GM18868 (cell line): ENCODE measurements at regions not wholly inside any gene's neighbourhood (a gene's known extent, or its start where the extent isn't known, plus 50 kb on each side); places are given as distances from the start of the nearest gene placed in this dataset.
"Not testable (repeated sequence)": the region's sequence is repeated elsewhere in the genome, so short reads cannot be mapped to it uniquely, and the experiment has no call there.

ENCODE experiments used
- ATAC-seq: cut with Tn5 transposase; IDR thresholded peaks from one replicate; pipeline ENCODE4 v1.9.1; 2021; ENCODE audit warnings: mild to moderate bottlenecking, moderate library complexity; ENCODE audit not compliant: unreplicated experiment

GRCh38 chr22:22716136-22716665 lies 71.8 kb downstream of the GGTLC2 start:
- ATAC-seq: no peak

DNA sequence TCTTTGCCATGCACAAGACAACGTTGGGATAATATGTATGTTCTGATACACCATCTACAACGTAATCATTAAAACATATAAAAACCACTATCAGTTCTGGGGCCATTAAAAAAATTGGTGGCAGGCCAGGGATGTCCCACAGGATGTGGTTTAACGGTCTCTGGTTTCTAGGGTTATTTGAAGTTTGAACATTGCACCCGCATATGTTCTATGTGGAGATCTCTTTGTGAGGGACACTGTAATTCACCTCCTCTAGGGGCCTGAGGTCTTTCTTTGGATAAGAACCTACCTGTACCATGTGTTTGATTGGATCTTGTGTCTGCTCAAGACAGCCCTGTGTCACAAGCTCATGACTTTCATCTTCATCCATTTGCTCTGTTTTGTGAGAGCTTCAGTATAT lies 73.2 kb downstream of the GGTLC2 start:
- no peak for ATAC-seq

- ATAC-seq: peak; percentile 47
Observed at GRCh38 chr22:22720201-22720723, 75.8 kb downstream of the GGTLC2 start.

DNA sequence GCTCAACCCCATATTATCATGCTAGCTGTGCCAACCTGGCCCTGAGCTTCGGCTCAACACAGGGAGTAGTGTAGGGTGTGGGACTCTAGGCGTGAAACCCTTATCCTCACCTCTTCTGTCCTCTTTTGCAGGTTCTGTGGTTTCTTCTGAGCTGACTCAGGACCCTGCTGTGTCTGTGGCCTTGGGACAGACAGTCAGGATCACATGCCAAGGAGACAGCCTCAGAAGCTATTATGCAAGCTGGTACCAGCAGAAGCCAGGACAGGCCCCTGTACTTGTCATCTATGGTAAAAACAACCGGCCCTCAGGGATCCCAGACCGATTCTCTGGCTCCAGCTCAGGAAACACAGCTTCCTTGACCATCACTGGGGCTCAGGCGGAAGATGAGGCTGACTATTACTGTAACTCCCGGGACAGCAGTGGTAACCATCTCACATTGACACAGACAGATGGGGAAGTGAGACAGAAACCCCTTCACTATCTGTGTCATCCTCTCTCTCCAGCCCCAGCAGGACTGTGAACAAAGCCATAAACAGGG lies 76.4 kb downstream of the GGTLC2 start:
- ATAC-seq: peak; percentile 76

DNA sequence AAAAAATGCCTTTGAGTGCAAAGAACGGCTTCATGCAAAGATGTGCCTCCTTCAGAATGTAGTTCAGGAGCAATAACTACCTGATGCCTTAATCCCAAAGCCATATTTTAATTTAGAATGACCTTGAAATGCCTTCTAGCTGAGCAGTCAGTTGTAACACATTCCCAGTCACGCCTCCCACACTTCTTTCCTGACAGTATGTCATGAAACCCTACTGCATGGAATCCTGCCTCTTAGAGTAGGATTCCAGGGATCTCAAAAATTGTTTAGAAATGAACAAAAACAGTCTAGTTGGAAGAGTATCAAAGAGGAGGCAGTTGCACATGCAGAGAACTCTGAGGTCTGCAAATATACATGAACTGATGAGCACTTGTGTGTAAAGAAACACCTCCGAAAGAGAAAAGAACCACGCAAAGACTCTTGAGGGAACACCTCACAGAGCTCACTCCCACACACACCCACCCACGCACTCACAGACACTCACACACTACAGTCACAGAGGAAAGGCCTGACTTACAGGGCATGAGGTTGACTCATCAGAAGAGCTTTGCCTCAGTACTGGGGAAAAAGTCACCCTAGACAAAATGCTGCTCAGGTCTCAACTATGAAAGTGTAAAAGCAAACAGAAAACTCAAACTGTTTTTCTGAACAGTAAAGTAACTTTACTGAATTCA lies 77.4 kb downstream of the GGTLC2 start:
- no peak for ATAC-seq

GRCh38 chr22:22728382-22728781 lies 84.0 kb downstream of the GGTLC2 start:
- no peak for ATAC-seq

GRCh38 chr22:22730655-22731373 lies 86.4 kb downstream of the GGTLC2 start:
- ATAC-seq: no peak

DNA sequence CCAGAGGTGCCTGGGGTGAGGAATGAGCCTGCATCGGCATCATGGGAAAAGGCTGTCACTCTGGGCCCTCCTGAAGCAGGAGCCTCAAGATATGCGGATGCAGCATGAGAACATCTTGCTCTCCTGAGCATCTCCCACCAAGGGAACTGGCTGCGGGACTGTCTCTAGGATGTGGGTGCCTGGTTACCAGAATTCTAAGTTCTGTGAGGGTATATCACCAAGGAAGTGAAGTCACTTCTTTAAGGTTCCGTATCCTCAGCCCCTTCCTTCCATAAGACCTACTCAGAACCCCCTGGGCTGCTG lies 86.9 kb downstream of the GGTLC2 start:
- no peak for ATAC-seq

DNA sequence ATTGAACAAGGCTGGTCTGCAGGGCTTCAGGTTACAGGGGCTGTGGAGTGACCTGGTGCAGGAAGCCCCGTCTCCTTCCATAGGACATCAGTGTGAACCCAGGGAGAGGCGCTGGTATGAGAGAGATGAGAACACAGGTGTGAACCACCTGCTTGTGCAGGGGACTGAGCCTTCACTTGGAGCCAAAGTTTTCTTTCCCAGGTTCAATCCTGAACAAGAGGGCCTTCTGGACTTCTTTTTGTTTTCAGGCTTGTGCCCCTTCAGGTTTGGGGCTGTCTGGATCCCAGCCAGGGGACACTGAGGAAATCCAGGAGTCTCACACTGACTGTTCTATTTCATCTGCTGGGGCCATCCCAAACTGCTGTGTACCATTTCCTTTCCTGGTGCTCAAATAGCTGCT lies 88.6 kb downstream of the GGTLC2 start:
- not testable (repeated sequence) for ATAC-seq

GRCh38 chr22:22733881-22734373 lies 89.5 kb downstream of the GGTLC2 start:
- ATAC-seq: no peak

DNA sequence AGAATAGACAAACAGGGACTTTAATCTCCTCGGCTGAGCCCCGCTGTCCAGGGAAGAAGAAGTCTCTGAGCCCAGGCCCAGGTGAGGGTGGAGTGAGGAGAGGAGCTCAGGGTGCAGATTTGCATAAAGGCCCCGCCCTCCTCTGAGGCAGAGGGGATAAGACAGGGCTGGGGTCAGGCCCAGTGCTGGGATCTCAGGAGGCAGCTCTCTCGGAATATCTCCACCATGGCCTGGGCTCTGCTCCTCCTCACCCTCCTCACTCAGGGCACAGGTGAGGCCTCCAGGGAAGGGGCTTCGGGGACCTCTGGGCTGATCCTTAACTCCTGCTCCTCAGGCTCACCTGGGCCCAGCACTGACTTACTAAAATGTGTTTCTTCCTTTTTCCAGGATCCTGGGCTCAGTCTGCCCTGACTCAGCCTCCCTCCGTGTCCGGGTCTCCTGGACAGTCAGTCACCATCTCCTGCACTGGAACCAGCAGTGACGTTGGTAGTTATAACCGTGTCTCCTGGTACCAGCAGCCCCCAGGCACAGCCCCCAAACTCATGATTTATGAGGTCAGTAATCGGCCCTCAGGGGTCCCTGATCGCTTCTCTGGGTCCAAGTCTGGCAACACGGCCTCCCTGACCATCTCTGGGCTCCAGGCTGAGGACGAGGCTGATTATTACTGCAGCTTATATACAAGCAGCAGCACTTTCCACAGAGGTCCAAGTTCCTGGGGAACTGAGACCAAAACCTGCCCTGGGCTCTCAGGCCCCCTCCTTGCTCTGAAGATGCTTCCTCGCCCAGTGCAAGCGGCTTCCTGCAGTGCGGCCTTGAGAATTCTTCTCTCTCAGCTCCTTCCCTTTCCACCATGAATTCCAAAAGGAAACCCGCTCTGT lies 90.2 kb downstream of the GGTLC2 start:
- ATAC-seq: not testable (repeated sequence)

DNA sequence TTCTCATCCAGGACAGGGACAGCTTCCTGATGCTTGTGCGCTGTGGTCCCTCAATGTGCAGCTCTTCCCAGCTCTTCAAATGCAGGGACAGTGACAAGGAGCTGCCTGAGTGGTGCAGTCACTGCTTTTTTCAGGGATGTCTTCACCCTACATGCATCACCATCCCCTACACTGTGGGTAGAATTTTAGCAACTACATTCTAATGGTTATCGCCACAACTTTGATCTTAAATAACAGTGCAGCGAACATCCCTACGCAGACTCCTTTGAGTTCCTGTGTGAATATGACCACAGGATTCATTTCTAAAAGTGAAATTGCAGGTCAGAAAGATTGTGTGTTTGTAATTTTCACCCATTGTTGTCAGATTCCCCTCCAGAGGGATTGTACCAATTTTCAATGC lies 90.9 kb downstream of the GGTLC2 start:
- ATAC-seq: not testable (repeated sequence)

- ATAC-seq: no peak
Observed at GRCh38 chr22:22735695-22736611, 91.5 kb downstream of the GGTLC2 start.

DNA sequence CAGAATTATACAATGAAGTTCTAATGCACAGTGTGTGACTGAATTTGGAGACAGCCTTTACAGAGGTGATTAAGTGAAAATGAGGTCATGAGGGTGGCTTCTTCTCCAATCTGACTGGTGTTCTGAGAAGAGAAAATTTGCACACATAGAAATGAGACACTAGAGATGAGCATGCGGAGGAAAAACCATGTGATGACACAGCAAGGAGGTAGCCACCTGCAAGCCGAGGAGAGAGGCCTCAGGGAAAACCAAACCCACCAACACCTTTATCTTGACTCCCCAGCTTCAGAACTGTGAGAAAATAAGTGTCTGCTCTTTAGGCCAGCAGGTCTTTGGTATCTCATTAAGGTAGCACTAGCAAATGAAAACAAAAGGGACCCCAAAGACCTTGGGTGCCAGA lies 93.2 kb downstream of the GGTLC2 start:
- no peak for ATAC-seq

DNA sequence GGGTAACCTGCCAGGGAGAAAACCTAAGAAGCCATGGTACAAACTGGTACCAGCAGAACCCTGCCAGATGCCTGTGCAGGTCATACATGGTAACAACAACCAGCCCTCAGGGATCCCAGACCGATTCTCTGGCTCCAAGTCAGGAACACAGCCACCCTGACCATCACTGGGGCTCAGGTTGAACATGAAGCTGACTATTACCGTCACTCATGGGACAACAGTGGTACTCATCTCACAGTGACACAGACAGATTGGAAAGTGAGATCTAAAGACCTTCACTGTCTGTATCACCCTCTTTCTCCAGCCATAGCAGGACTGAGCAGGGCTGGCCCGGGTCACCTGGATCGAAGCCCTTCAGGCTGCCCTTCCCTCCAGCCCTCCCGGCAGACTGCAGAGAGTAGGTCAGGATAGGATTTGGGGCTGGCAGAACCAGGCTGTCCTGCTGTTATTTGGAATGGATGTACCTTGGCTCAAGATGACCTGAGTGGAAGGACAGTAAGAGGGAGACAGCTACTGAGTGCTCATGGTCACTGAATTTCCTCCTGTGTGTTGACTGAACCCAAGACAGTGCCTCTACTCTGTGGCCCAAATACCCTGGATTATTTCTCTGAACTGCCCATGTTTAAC lies 94.7 kb downstream of the GGTLC2 start:
- no peak for ATAC-seq

- ATAC-seq: no peak
Observed at GRCh38 chr22:22740560-22741276, 96.3 kb downstream of the GGTLC2 start.

DNA sequence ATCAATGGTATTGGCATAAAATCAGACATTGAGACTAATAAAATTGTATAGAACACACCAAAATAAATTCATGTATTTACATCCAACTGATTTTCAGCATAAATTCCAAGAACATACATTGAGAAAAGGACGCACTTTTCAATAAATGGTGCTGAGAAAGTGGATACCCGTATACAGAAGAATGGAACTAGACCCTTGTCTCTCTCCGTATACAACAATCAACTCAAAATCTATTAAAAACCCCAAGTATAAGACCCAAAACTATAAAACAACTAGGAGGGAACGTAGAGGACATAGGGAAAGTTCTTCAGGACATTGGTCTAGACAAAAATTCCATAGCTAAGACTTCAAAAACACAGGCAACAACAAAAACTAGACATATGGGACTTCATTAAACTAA lies 97.4 kb downstream of the GGTLC2 start:
- no peak for ATAC-seq

DNA sequence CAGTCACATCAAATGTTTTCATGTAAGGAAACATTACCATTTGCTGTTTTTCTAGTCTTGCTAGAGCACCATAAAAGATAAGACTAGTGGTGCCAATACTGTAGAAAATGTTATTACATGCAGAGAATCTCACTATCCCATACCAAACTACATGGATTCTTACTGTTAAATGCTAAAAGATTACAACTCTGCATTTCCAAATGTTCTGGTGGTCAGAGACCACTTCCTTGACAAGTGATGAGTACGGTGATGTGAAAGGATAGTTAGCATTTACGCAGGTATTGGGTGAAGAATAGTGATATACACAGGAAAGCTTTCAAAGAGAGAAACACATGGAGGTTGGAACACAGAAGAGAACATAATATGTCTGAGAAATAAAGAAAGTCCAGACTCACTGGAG lies 98.2 kb downstream of the GGTLC2 start:
- ATAC-seq: no peak
